ENCODE measurements at regions not wholly inside any gene's neighbourhood (a gene's known extent, or its start where the extent isn't known, plus 50 kb on each side); places are given as distances from the start of the nearest gene placed in this dataset.

DNA sequence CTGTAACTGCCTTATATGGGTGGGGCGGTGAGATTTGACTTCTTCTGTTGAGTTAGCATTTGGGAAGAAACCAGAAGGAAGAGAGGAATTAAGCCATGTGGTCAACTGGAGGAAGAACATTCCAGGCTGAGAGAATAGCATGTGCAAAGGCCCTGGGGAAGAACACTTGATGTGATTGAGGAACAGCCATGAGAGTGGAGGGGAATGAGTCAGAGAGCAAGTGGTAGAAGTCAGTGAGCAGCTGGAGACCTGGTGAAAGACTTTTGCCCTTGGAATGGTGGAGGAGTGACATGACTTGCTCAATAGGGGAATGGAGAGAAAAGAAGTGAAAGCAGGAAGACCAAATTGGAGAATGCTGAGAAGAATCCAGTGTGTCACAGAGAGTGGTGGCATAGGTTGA, 327.8 kb upstream of the HAND2 start:
- TF ChIP-seq, protein P1, sequence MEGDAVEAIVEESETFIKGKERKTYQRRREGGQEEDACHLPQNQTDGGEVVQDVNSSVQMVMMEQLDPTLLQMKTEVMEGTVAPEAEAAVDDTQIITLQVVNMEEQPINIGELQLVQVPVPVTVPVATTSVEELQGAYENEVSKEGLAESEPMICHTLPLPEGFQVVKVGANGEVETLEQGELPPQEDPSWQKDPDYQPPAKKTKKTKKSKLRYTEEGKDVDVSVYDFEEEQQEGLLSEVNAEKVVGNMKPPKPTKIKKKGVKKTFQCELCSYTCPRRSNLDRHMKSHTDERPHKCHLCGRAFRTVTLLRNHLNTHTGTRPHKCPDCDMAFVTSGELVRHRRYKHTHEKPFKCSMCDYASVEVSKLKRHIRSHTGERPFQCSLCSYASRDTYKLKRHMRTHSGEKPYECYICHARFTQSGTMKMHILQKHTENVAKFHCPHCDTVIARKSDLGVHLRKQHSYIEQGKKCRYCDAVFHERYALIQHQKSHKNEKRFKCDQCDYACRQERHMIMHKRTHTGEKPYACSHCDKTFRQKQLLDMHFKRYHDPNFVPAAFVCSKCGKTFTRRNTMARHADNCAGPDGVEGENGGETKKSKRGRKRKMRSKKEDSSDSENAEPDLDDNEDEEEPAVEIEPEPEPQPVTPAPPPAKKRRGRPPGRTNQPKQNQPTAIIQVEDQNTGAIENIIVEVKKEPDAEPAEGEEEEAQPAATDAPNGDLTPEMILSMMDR (conservative IDR thresholded peaks at IDR 0.05; ENCODE audit: low read length), result no peak
- TF ChIP-seq EZH2phosphoT487 (IDR thresholded peaks at IDR 0.05; ENCODE audit: borderline replicate concordance), result no peak

Measured in Loucy (cell line).